Activated B cell treated with CpG ODN at 0.5 μM for 24 hours (primary cell): ENCODE measurements at regions not wholly inside any gene's neighbourhood (a gene's known extent, or its start where the extent isn't known, plus 50 kb on each side); places are given as distances from the start of the nearest gene placed in this dataset.

Experiments used
- ATAC-seq: fragments of 200-7000 bp; cut with Tn5 transposase; one replicate; pipeline ENCODE4 v1.10.0; 2021; ENCODE audit warnings: low read depth, mild to moderate bottlenecking, moderate library complexity
- CTCF ChIA-PET: fragments of 350-600 bp; sonication (Branson Sonifier 250); formaldehyde crosslinking; loops from one replicate; lab custom pipeline; 2021; ENCODE audit warnings: antibody characterized with exemption; lab: Charles Lee
- POLR2A ChIA-PET: fragments of 350-600 bp; sonication (Branson Sonifier 250); formaldehyde crosslinking; loops from one replicate; lab custom pipeline; 2021; ENCODE audit warnings: antibody characterized with exemption; lab: Charles Lee
- DNase-seq: peaks from one replicate; pipeline ENCODE4 v3.0.0; 2022
- H3K27ac Mint-ChIP-seq: one replicate; pipeline ENCODE4 v1.8.0; 2020; ENCODE audit warnings: mixed read lengths
- H3K27me3 Mint-ChIP-seq: one replicate; pipeline ENCODE4 v1.8.0; 2021; ENCODE audit warnings: mixed read lengths
- H3K36me3 Mint-ChIP-seq: one replicate; pipeline ENCODE4 v1.8.0; 2021; ENCODE audit warnings: low read depth, mixed read lengths
- H3K4me1 Mint-ChIP-seq: one replicate; pipeline ENCODE4 v1.8.0; 2021; ENCODE audit warnings: mixed read lengths
- H3K4me3 Mint-ChIP-seq: one replicate; pipeline ENCODE4 v1.8.0; 2020; ENCODE audit warnings: mild to moderate bottlenecking, mixed read lengths
- H3K9me3 Mint-ChIP-seq: one replicate; pipeline ENCODE4 v1.8.0; 2020; ENCODE audit warnings: mixed read lengths
- intact Hi-C: fragments of 100-400 bp; cut with micrococcal nuclease; formaldehyde crosslinking; loops from one replicate; pipeline ENCODE4 v1.15.1; 2024
- TF ChIP-seq, protein P1 (sequence below): fragments of 200-600 bp; IDR thresholded peaks from one replicate; pipeline ENCODE4 v1.8.0; 2022; ENCODE audit warnings: antibody characterized with exemption, mild to moderate bottlenecking

DNA sequence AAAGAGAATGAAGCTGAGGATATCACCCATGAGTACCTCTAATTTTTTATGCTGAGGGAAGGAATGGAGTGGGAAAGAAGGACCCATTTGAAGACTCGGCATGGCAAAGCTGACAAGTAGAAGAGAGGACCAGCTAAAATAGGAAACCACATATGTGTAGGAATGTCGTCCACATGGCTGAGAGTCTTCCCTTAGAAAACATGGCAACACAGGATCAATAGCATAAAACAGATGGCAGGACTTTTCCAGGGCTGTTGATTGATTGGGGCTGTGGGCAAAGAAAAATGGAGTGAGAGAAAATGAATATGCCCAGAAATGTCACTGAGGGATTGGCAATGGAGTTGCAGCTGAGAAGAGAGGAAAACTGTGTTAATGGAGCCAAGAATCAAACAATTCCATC, 76.2 kb upstream of the PRICKLE2 start:
- DNase-seq (no peak), ATAC-seq (no peak)
- ChIA-PET CTCF (interaction anchor here (0.8 kb wide), 1 partner anchor 82 kb away, joined by 3 read pairs; no protein-coding TSS in a partner anchor), POLR2A (no interaction called here)
- no peak overlapping the region for H3K4me3 Mint-ChIP-seq
- intact Hi-C loops, result no loop called here
- H3K36me3 Mint-ChIP-seq, result no peaks in the 10 kb centered on the region
- H3K27ac Mint-ChIP-seq, result no peak overlapping the region
- H3K9me3 Mint-ChIP-seq, result peaks cover 5% of the 10 kb centered on the region
- TF ChIP-seq, protein P1, sequence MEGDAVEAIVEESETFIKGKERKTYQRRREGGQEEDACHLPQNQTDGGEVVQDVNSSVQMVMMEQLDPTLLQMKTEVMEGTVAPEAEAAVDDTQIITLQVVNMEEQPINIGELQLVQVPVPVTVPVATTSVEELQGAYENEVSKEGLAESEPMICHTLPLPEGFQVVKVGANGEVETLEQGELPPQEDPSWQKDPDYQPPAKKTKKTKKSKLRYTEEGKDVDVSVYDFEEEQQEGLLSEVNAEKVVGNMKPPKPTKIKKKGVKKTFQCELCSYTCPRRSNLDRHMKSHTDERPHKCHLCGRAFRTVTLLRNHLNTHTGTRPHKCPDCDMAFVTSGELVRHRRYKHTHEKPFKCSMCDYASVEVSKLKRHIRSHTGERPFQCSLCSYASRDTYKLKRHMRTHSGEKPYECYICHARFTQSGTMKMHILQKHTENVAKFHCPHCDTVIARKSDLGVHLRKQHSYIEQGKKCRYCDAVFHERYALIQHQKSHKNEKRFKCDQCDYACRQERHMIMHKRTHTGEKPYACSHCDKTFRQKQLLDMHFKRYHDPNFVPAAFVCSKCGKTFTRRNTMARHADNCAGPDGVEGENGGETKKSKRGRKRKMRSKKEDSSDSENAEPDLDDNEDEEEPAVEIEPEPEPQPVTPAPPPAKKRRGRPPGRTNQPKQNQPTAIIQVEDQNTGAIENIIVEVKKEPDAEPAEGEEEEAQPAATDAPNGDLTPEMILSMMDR, result no peak
- H3K4me1 Mint-ChIP-seq, result no peaks in the 10 kb centered on the region
- H3K27me3 Mint-ChIP-seq, result peaks cover 2% of the 10 kb centered on the region

DNA sequence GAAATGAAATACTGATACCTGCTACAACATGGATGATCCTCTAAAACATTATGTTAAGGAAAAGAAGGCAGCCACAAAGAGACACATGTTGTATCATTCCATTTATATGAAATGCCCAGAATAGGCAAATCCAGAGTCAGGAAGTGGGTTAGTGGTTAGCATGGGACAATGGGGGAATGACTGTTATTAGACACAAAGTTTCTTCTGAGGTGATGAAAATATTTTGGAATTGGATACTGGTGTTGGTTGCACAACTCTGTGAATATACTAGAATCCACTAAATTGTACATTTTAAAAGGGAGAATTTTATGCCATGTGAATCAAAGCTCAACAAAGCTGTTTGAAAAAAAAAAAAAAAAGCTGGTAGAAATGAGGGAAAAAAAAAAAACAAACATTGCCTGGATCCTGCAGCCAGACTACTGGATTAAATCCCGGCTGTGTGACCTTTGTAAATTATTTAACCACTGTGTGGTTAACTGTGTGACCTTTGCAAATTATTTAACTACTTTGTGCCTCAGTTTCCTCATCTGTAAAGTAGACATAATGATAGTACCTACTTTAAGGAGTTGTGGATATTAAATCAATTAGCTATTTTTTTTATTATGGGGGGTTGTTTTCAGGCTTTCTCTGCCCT, 75.6 kb upstream of the PRICKLE2 start:
- Mint-ChIP-seq H3K4me1 (no peaks in the 10 kb centered on the region), H3K4me3 (no peak overlapping the region), H3K27me3 (peaks cover 2% of the 10 kb centered on the region), H3K9me3 (peaks cover 5% of the 10 kb centered on the region), H3K27ac (no peak overlapping the region), H3K36me3 (no peaks in the 10 kb centered on the region)
- intact Hi-C loops, result no loop called here
- ATAC-seq (no peak), DNase-seq (no peak)
- CTCF ChIA-PET, result interaction anchor here (0.8 kb wide), 1 partner anchor 83 kb away, joined by 3 read pairs; no protein-coding TSS in a partner anchor
- TF ChIP-seq, protein P1, result no peak
- POLR2A ChIA-PET, result no interaction called here

DNA sequence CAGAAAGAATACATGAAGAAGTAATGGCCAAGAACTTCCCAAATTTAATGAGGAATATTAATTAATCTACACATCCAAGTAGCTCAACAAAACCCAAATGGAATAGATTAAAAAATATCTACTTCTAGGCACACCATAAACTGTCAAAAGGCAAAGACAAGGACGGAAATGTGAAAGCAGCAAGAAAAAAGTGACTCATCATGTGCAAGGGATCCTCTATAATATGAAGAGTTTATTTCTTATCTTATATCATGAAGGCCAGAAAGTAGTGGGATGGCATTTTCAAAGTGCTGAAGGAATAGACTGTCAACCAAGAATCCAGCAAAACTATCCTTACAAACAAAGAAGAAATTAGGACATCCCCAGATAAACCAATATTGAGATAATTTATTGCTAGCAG, 73.9 kb upstream of the PRICKLE2 start:
- Mint-ChIP-seq H3K4me1 (no peaks in the 10 kb centered on the region), H3K9me3 (peaks cover 5% of the 10 kb centered on the region), H3K4me3 (no peak overlapping the region), H3K27me3 (peaks cover 2% of the 10 kb centered on the region), H3K36me3 (no peaks in the 10 kb centered on the region), H3K27ac (no peak overlapping the region)
- ATAC-seq (no peak), DNase-seq (no peak)
- TF ChIP-seq, protein P1, result no peak
- ChIA-PET CTCF (no interaction called here), POLR2A (no interaction called here)
- intact Hi-C loops, result no loop called here

DNA sequence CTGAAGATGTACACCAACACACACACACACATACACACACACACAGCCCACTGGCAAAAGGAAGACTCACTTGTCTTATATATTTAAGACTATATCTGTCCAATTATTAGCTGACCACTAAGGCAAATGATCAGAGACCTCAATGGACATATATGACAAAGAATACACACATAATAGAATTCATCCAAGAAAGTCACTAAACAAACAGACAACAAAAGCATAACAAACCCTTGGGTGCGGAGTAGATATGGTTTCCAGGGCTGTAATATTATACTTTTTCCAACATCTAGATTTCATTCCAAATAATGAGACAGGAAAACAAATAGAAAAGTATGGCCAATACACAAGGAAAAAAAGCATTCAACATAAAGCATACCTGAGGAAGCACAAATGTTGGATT, 72.3 kb upstream of the PRICKLE2 start:
- Mint-ChIP-seq H3K9me3 (peaks cover 5% of the 10 kb centered on the region), H3K27me3 (peaks cover 2% of the 10 kb centered on the region), H3K4me3 (no peak overlapping the region), H3K4me1 (no peaks in the 10 kb centered on the region), H3K27ac (no peak overlapping the region), H3K36me3 (no peaks in the 10 kb centered on the region)
- intact Hi-C loops, result no loop called here
- ChIA-PET CTCF (no interaction called here), POLR2A (no interaction called here)
- ATAC-seq (no peak), DNase-seq (no peak)
- TF ChIP-seq, protein P1, result no peak

DNA sequence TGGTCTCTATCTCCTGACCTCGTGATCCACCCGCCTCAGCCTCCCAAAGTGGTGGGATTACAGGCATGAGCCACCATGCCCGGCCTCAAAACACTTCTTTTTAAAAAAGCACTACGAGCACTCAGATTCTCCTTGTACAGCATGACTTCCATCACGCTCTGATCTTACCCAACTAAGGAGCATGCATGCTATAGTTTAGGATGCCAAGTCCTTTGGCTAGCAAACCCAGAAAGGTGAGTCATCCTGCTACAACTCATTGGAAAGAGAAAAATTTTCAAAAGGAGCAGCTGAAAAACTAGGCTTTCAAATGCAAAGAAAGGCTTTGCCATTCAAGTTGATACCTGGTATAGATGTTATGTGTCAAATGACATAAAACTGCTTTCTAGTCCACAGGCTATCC, 70.3 kb upstream of the PRICKLE2 start:
- intact Hi-C loops, result no loop called here
- ATAC-seq (no peak), DNase-seq (no peak)
- Mint-ChIP-seq H3K9me3 (peaks cover 5% of the 10 kb centered on the region), H3K36me3 (no peaks in the 10 kb centered on the region), H3K4me1 (no peaks in the 10 kb centered on the region), H3K4me3 (no peak overlapping the region), H3K27me3 (no peaks in the 10 kb centered on the region), H3K27ac (no peak overlapping the region)
- ChIA-PET POLR2A (no interaction called here), CTCF (no interaction called here)
- TF ChIP-seq, protein P1, result no peak
